HuH-7.5 (cell line): ENCODE measurements at regions not wholly inside any gene's neighbourhood (a gene's known extent, or its start where the extent isn't known, plus 50 kb on each side); places are given as distances from the start of the nearest gene placed in this dataset.

Source experiments
- DNase-seq: peaks from one replicate; pipeline ENCODE4 v3.0.0; 2011; ENCODE audit warnings: low spot score

GRCh38 chr2:144280009-144280408 is 239.9 kb downstream of the ZEB2 start:
- DNase-seq, result no peak

GRCh38 chr2:144279165-144279564 is 240.8 kb downstream of the ZEB2 start:
- DNase-seq, result no peak

GRCh38 chr2:144277622-144278354 is 242.1 kb downstream of the ZEB2 start:
- DNase-seq, result no peak

GRCh38 chr2:144275340-144275739 is 244.6 kb downstream of the ZEB2 start:
- DNase-seq, result no peak

- no peak for DNase-seq
Measured at GRCh38 chr2:144274131-144274530, 245.8 kb downstream of the ZEB2 start.

- no peak for DNase-seq
Measured at GRCh38 chr2:144270951-144271350, 249.0 kb downstream of the ZEB2 start.

GRCh38 chr2:144268036-144268678 is 251.8 kb downstream of the ZEB2 start:
- no peak for DNase-seq

- DNase-seq, result no peak
Measured at GRCh38 chr2:144267239-144267638, 252.7 kb downstream of the ZEB2 start.

- no peak for DNase-seq
Measured at GRCh38 chr2:144265654-144266053, 254.3 kb downstream of the ZEB2 start.

- DNase-seq, result no peak
Measured at GRCh38 chr2:144261966-144262365, 258.0 kb downstream of the ZEB2 start.

GRCh38 chr2:144261336-144261735 is 258.6 kb downstream of the ZEB2 start:
- no peak for DNase-seq

- DNase-seq, result no peak
Measured at GRCh38 chr2:144259332-144259731, 260.6 kb downstream of the ZEB2 start.

GRCh38 chr2:144258154-144258553 is 261.8 kb downstream of the ZEB2 start:
- DNase-seq, result no peak

GRCh38 chr2:144256996-144257707 is 262.8 kb downstream of the ZEB2 start:
- no peak for DNase-seq

GRCh38 chr2:144254342-144255235 is 265.3 kb downstream of the ZEB2 start:
- DNase-seq, result no peak

- DNase-seq, result no peak
Measured at GRCh38 chr2:144253743-144254142, 266.2 kb downstream of the ZEB2 start.

- DNase-seq, result no peak
Measured at GRCh38 chr2:144252694-144253093, 267.2 kb downstream of the ZEB2 start.

GRCh38 chr2:144249035-144249637 is 270.8 kb downstream of the ZEB2 start:
- DNase-seq, result no peak

- DNase-seq, result no peak
Measured at GRCh38 chr2:144248350-144249034, 271.4 kb downstream of the ZEB2 start.

- no peak for DNase-seq
Measured at GRCh38 chr2:144244938-144245337, 275.0 kb downstream of the ZEB2 start.

- no peak for DNase-seq
Measured at GRCh38 chr2:144242311-144242710, 277.6 kb downstream of the ZEB2 start.
